Activated naive CD4-positive, alpha-beta T cell treated with anti-CD3 and anti-CD28 coated beads, Interleukin-2, amount 50 U/mL, for 72 hours (primary cell): ENCODE measurements at regions not wholly inside any gene's neighbourhood (a gene's known extent, or its start where the extent isn't known, plus 50 kb on each side); places are given as distances from the start of the nearest gene placed in this dataset.
"Not testable (repeated sequence)": the region's sequence is repeated elsewhere in the genome, so short reads cannot be mapped to it uniquely, and the experiment has no call there.

Experiments used
- ATAC-seq, 2 donors: fragments of 150-1000 bp; cut with Tn5 transposase; 2 replicates each; pipeline ENCODE4 v1.10.0; 2021; ENCODE audit warnings: mild to moderate bottlenecking in 2 of 2, moderate library complexity in 2 of 2
- DNase-seq, 2 donors: peaks; one replicate each; pipeline ENCODE4 v3.0.0; 2021 to 2022; ENCODE audit warnings: low spot score in 2 of 2
- H3K27ac Mint-ChIP-seq, 2 donors: one replicate each; pipeline ENCODE4 v1.8.0; 2022; ENCODE audit warnings: mild to moderate bottlenecking in 2 of 2, mixed read lengths in 2 of 2
- H3K36me3 Mint-ChIP-seq, 2 donors: one replicate each; pipeline ENCODE4 v1.8.0; 2022; ENCODE audit warnings: mixed read lengths in 2 of 2
- H3K9me3 Mint-ChIP-seq, 2 donors: one replicate each; pipeline ENCODE4 v1.8.0; 2022; ENCODE audit warnings: mixed read lengths in 2 of 2

DNA sequence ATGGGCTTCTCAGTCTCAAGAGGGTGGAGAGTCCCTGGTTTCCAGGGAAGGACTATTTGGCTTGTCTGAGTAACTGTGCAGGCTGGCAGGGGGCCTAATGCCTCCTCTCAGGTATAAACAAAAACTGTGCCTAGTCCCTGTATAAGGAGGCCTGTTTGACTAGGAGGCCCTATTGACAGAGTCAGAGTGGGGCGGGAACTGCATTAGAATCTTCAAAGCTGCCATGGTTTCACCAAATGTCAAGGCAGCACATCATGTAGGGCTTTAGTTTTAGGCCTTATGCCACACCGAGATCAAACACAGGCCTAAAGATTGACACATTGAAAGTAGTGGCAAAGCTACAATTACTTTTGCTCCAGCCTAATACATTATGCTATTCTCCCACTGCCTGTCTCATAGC lies 611.5 kb upstream of the B3GAT1 start:
- no peak for ATAC-seq
- Mint-ChIP-seq H3K27ac (no peak overlapping the region), H3K9me3 (peaks cover 5 to 7% of the 10 kb centered on the region in 2 donors), H3K36me3 (peaks cover 0 to 4% of the 10 kb centered on the region in 2 donors)
- DNase-seq: no peak

DNA sequence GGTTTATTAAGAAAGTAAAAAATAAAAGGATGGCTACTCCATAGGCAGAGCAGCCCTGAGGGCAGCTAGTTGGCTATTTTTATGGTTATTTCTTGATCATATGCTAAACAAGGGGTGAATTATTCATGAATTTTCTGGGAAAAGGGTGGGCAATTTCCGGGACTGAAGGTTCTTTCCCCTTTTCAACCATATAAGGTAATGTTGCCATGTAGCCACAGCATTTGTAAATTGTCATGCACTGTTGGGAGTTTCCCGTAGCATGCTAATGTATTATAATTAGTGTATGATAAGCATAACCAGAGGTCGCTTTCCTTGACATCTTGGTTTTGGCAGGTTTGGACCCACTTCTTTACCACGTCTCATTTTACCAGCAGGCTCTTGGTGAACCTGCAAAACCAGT lies 610.4 kb upstream of the B3GAT1 start:
- no peak for ATAC-seq
- H3K27ac Mint-ChIP-seq: no peak overlapping the region

DNA sequence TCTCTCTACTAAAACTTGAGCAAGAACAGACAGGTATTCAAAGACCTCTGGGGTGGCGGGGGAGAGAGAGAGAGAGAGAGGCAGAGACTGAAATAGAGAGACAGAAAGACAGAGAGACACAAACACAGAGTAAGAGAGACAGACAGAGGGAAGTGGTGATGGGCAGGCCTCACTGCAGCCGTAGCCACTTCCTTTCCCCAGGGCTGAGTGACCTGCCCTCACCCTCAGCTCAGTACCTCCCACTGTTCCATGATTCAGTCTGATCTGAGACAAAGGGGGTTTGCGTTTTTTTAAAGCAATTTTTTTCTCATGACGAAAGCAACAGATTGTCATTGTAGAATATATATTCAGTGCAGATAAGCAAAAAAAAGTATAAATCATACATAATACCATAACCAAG lies 607.9 kb upstream of the B3GAT1 start:
- H3K36me3 Mint-ChIP-seq: no peaks in the 10 kb centered on the region
- no peaks in the 10 kb centered on the region for H3K9me3 Mint-ChIP-seq
- ATAC-seq (no peak), DNase-seq (no peak)
- no peak overlapping the region for H3K27ac Mint-ChIP-seq

More for the DNA sequence above, 610.4 kb upstream of the B3GAT1 start:
- Mint-ChIP-seq H3K9me3 (peaks cover 2% of the 10 kb centered on the region in 2 donors), H3K36me3 (peaks cover 0 to 3% of the 10 kb centered on the region in 2 donors)
- DNase-seq: no peak

DNA sequence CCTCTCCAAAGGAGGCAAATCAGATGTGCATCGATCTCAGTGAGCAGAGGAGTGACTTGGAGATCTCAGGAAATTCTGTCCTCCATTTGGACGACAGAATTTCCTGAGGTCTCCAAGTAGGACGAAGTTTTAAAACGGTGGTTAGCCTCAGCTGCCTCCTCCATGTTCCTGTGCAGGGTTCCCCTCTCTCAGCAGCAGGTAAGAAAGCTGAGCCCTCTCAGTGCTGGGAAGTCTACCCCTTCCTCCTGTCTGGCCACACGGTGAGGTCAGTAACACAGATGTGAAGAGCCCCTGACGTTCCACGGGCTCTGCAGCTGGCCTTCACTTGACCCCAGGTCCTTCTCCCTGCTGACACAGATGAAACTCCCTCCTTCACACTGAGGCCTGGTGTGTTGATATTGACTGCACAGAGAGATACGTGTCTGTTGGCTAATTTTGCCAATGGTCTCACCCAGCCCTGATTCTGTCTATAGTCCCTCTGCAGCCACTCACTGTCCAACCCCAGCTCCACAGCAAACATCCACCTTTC lies 607.4 kb upstream of the B3GAT1 start:
- H3K27ac Mint-ChIP-seq: no peak overlapping the region
- DNase-seq (no peak), ATAC-seq (no peak)
- H3K36me3 Mint-ChIP-seq: no peaks in the 10 kb centered on the region
- H3K9me3 Mint-ChIP-seq: peaks cover 0 to under 1% of the 10 kb centered on the region in 2 donors

DNA sequence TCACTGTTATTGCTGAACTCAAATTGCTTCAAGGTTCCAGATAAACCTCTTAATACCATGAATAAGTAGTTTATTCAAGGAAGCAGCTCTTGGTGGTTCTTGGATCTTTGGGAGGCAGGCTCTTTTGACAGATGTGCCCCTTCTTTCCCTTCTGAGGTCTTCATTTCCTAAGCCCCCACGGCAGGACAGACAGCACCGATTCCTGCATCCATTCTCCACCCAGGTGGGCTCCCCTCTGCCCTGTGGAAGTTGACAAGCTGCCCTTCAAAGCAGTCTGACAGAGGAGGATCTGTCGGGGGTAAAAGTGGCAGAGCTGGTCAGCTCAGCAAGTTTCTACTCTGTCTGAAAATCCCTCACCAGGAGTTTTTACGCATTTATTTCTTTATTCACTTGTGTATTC lies 605.3 kb upstream of the B3GAT1 start:
- ATAC-seq: no peak
- Mint-ChIP-seq H3K9me3 (peaks cover 0 to 5% of the 10 kb centered on the region in 2 donors), H3K27ac (no peak overlapping the region)

DNA sequence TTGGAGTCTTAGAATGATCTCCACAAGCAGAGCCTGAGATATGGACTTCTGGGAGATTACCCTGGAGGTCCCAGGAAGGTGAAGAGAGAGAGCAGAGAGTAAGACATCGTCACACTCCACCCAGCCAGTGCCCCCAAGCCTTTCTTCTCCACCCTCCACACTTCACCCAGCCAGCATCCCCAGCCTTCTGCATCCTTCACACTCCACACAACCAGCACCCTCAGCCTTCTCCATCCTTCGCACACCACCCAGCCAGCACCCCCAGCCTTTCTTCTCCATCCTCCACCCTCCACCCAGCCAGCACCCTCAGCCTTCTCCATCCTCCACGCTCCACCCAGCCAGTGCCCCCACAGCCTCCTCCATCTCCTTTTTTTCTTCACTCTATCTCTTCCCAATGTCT lies 603.9 kb upstream of the B3GAT1 start:
- H3K27ac Mint-ChIP-seq: no peak overlapping the region
- no peaks in the 10 kb centered on the region for H3K36me3 Mint-ChIP-seq
- H3K9me3 Mint-ChIP-seq: peaks cover 0 to 5% of the 10 kb centered on the region in 2 donors
- DNase-seq: no peak
- ATAC-seq: no peak

More for the DNA sequence above, 605.3 kb upstream of the B3GAT1 start:
- no peaks in the 10 kb centered on the region for H3K36me3 Mint-ChIP-seq
- no peak for DNase-seq

DNA sequence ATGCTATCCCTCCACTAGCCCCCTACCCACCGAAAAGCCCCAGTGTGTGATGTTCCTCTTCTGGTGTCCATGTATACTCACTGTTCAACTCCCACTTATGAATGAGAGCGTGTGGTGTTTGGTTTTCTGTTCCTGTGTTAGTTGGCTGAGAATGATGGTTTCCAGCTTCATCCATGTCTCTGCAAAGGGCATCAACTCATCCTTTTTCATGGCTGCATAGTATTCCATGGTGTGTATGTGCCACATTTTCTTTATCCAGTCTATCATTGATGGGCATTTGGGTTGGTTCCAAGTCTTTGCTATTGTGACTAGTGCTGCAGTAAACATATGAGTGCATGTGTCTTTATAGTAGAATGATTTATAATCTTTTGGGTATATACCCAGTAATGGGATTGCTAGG lies 599.3 kb upstream of the B3GAT1 start:
- not testable (repeated sequence) for H3K27ac Mint-ChIP-seq, H3K36me3 Mint-ChIP-seq, ATAC-seq, DNase-seq, H3K9me3 Mint-ChIP-seq

DNA sequence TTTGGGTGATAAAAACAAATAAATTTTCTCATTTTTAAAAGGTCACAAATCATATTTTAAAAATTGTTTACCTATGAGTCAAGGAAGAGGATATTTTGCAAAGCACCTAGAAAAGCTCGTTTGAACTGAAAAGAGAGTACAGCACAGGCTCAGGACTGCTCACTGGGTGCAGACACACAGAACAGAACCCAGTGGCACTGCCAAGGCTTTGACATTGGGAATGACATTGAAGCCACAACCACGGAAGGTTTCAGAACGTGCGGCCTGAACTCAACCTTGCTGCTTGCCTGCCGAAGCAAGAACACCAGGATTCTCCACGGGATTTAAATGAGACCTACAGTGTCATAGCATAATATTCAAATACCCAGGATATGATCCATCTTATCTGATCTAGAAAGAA lies 597.1 kb upstream of the B3GAT1 start:
- peaks cover 0 to 3% of the 10 kb centered on the region in 2 donors for H3K9me3 Mint-ChIP-seq
- no peak overlapping the region for H3K27ac Mint-ChIP-seq
- no peak for DNase-seq
- no peak for ATAC-seq
- H3K36me3 Mint-ChIP-seq: no peaks in the 10 kb centered on the region

DNA sequence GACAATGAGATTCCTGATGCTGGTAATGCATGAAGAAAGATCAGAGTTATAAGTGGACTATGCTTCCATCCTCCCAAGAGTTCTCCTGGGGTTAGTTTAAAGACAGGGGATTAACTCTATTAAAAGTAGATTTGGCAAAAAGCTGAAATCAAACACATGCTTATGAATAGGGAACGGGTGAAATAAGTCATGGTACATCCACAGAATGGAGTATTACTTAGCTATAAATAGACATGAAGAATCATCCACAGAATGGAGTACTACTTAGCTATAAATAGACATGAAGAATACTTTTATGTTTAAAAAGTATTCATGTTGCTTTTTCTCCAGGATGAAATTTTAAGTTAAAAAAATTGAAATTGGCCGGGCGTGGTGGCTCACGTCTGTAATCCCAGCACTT lies 596.4 kb upstream of the B3GAT1 start:
- peaks cover 0 to 3% of the 10 kb centered on the region in 2 donors for H3K9me3 Mint-ChIP-seq
- DNase-seq (no peak), ATAC-seq (no peak)
- no peaks in the 10 kb centered on the region for H3K36me3 Mint-ChIP-seq
- H3K27ac Mint-ChIP-seq: no peak overlapping the region

DNA sequence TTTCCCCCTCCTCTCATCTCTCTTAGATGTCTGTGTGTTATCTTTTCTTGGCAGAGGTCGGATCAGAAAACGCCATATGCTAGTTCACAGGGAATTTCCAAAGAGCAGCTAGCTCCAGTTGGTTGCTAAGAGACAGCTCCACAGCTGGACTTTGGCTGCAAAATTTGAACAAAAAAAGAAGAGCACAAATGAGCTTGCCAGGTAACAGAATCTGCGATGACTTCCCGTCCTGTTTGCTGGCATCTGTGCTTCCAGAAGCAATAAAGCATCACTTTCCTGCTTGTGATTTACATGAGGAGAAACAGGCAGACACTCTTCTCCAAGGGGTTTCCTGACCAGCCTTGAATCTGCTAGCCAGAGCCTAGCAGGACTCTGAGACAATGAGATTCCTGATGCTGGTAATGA lies 596.0 kb upstream of the B3GAT1 start:
- Mint-ChIP-seq H3K27ac (no peak overlapping the region), H3K36me3 (no peaks in the 10 kb centered on the region), H3K9me3 (peaks cover 0 to 3% of the 10 kb centered on the region in 2 donors)
- DNase-seq (no peak), ATAC-seq (no peak)

DNA sequence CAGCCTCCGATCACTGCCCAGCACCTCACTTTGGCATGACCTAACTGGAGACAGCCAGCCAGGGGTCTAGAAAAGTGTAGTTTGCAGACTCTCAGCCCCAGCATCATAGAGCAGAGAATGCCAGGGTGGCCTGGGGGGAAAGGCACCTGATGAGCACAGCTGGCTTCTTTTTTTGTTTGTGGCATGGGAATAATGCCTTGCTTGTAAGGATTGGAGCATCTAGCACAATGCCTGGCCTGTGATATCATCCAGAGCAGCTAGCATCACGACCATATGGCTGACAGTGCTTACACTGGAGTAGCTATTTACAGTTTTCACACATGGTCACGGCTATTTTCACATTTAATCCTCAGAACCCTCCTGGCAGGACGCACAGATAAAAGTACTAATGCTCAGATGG lies 594.8 kb upstream of the B3GAT1 start:
- ATAC-seq (no peak), DNase-seq (no peak)
- H3K36me3 Mint-ChIP-seq: no peaks in the 10 kb centered on the region
- no peaks in the 10 kb centered on the region for H3K9me3 Mint-ChIP-seq
- no peak overlapping the region for H3K27ac Mint-ChIP-seq

DNA sequence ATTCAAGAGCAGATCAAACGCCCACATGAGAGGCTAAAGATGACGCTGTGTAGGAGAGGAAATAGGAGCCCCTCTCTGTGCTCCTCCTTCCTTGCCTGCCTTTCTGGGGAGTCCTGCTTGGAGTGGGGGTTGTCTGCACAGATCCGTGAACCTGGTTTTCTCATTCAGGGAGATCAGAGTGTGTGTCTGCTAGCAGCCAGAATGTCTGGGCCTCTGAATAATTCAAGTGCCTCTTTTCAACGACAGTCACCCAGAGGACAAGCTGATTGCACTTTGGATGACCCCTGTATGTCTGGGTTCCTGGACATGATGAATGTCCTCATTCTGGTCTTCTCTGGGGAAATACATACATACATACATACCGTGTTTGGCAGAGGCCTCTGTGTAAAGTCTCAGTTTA lies 592.5 kb upstream of the B3GAT1 start:
- no peak for DNase-seq
- peaks cover 0 to 9% of the 10 kb centered on the region in 2 donors for H3K9me3 Mint-ChIP-seq
- no peak for ATAC-seq
- H3K27ac Mint-ChIP-seq: no peak overlapping the region
- no peaks in the 10 kb centered on the region for H3K36me3 Mint-ChIP-seq

DNA sequence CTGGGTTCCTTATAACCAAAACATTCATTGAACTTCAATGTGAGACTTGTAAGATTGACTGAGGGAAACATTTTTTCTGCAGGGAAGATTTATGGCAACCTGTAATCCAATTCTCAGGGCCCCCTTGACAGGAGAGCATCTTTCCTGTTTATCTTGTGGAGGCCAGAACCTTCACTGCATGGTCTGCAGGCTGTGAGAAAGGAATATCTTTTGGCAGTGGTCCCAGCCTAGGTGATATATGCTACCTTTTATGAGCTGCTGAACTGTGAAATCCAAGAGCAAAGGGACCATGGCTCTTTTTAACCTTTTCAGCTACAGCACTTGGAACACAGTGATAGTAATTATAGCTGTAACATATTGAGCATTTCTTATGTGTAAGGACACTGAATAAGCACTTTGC lies 590.2 kb upstream of the B3GAT1 start:
- Mint-ChIP-seq H3K9me3 (peaks cover 0 to 9% of the 10 kb centered on the region in 2 donors), H3K36me3 (no peaks in the 10 kb centered on the region), H3K27ac (no peak overlapping the region)
- no peak for DNase-seq
- ATAC-seq: no peak

DNA sequence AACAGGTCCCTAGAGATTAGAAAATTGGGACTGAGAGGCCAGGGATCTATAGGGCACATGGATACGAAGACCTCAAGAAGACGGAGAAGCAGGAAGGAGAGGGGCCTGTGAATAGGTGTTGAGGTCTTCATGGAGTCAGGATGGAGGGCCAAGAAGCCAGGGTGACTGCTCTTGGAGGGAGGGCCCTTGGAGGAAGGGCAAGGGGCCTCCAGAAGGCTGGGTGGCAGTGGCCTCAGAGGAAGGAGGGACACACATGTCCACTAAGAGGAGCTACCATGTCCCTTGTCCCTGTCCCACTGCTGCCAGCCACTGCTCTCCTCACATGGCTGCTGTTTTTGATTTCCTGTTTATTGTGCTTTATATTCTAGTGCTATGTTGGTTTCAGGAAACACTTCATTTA lies 589.5 kb upstream of the B3GAT1 start:
- ATAC-seq: no peak
- no peak for DNase-seq
- peaks cover 0 to 9% of the 10 kb centered on the region in 2 donors for H3K9me3 Mint-ChIP-seq
- H3K36me3 Mint-ChIP-seq: no peaks in the 10 kb centered on the region
- no peak overlapping the region for H3K27ac Mint-ChIP-seq

DNA sequence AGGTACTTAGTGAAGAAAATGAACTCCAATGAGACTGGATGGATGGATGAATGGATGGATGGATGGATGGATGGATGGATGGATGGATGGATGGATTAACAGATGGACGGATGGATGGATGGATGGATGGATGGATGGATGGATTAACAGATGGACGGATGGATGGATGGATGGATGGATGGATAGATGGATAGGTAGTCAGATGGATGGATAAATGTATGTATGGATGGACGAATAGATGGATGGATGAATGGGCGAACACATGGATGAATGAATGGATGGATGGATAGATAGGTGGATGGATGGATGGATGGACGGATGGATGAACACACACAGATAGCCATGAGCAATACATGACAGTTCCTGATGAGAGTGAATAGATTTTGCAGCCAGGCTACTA lies 589.0 kb upstream of the B3GAT1 start:
- H3K9me3 Mint-ChIP-seq, DNase-seq, ATAC-seq, H3K36me3 Mint-ChIP-seq, H3K27ac Mint-ChIP-seq: not testable (repeated sequence)

DNA sequence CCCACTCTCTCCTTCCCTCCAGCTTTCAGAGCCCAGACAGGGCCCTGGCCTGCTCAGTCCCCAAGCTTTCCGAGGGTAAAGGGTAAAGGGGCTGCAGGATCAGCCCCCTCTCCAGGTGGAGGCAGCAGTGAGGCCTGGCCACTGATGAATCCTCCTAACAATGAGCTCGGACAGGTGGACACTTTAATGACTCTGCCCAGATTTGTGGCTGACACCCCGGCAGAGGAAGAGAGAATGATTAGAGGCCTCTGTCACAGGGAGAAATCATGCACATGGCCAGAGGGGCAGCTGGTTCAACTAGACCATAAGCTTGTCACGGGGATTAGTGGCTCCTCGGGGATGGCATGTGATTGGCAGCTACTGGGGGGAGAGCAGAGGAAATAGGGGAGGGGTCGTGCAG lies 587.5 kb upstream of the B3GAT1 start:
- H3K36me3 Mint-ChIP-seq: no peaks in the 10 kb centered on the region
- no peak overlapping the region for H3K27ac Mint-ChIP-seq
- no peak for ATAC-seq
- DNase-seq: no peak
- H3K9me3 Mint-ChIP-seq: peaks cover 0 to 9% of the 10 kb centered on the region in 2 donors

DNA sequence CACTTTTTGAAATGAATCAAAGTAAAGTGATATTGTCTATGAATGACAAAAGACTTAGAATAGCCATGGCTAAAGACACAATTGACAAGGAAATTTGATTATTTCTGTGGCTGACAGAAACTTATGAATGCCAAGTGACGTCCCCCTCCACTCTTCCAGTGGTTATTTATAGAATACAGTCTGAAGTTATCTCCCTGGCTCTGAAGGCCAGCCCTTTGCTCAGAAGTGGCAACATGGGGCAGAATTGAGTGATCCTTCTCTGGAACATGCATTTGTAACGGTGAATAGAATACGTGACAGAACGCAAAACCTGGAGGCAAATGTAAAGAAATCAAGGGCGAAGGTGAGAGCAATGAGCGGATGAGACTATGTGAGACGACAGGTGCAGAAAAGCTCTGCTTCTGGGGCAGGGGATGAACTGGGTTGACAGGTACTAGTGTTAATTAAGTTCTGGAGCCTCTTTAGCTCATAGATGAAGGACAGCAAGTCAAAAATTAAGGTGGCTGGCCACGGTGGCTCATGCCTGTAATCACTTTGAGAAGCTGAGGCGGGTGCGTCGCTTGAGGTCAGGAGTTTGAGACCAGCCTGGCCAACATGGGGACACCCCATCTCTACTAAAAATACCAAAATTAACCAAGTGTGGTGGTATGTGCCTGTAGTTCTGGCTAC lies 585.7 kb upstream of the B3GAT1 start:
- ATAC-seq (no peak), DNase-seq (no peak)
- Mint-ChIP-seq H3K27ac (no peak overlapping the region), H3K36me3 (no peaks in the 10 kb centered on the region), H3K9me3 (peaks cover 0 to 9% of the 10 kb centered on the region in 2 donors)

DNA sequence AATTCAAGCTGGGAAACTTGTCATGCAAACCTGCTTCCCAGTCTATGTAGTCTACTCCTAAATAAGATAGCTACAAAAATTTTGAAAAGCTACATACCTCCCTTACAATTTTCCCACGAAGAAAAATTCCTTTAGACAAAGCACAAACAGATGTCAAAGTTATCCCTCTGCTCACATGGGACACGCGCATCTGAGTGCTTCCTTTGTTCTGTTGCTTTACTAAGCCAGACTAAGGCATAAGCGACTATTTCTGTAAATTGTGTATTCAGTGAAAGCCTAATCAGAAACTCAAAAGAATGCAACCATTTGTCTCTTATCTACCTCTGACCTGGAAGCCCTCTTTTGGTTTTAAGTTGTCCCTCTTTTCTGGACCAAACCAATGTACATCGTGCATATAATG lies 583.7 kb upstream of the B3GAT1 start:
- DNase-seq (no peak), ATAC-seq (no peak)
- no peak overlapping the region for H3K27ac Mint-ChIP-seq
- no peaks in the 10 kb centered on the region for H3K36me3 Mint-ChIP-seq
- peaks cover 0 to 3% of the 10 kb centered on the region in 2 donors for H3K9me3 Mint-ChIP-seq
